ENCODE measurements at regions not wholly inside any gene's neighbourhood (a gene's known extent, or its start where the extent isn't known, plus 50 kb on each side); places are given as distances from the start of the nearest gene placed in this dataset.

DNA sequence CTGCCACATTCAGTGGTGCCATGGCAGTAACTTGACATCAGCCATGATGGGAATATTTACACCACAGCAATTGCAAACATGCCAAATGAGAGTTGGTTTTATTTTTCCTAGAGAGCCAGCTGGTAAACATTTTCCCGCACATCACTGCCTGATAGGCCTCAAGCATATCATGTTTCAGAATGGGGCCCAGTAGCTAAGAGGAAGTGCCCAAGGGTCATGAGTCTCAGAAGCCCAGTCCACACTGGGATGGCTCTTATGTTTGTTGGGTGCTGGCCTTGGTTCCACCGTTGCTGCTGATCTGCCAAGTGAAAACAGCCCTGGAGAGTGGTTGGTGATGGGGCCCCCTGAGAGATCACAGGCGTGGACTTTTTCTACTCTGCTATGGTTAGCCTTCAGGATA is 64.3 kb upstream of the NAV2 start:
- H3K4me1 Mint-ChIP-seq (ENCODE audit: unreplicated experiment) = no peaks in the 10 kb centered on the region
- no peak overlapping the region for H3K27ac Mint-ChIP-seq (ENCODE audit: unreplicated experiment)
- DNase-seq (ENCODE audit: low spot score) = no peak
- H3K9me3 Mint-ChIP-seq (ENCODE audit: unreplicated experiment) = no peaks in the 10 kb centered on the region
- TF ChIP-seq, protein P1, sequence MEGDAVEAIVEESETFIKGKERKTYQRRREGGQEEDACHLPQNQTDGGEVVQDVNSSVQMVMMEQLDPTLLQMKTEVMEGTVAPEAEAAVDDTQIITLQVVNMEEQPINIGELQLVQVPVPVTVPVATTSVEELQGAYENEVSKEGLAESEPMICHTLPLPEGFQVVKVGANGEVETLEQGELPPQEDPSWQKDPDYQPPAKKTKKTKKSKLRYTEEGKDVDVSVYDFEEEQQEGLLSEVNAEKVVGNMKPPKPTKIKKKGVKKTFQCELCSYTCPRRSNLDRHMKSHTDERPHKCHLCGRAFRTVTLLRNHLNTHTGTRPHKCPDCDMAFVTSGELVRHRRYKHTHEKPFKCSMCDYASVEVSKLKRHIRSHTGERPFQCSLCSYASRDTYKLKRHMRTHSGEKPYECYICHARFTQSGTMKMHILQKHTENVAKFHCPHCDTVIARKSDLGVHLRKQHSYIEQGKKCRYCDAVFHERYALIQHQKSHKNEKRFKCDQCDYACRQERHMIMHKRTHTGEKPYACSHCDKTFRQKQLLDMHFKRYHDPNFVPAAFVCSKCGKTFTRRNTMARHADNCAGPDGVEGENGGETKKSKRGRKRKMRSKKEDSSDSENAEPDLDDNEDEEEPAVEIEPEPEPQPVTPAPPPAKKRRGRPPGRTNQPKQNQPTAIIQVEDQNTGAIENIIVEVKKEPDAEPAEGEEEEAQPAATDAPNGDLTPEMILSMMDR (IDR thresholded peaks at IDR 0.05; ENCODE audit: unreplicated experiment) = no peak
- H3K4me3 Mint-ChIP-seq (ENCODE audit: unreplicated experiment) = no peak overlapping the region
- peaks cover 2% of the 10 kb centered on the region for H3K27me3 Mint-ChIP-seq (ENCODE audit: unreplicated experiment)
- H3K36me3 Mint-ChIP-seq (ENCODE audit: low read depth, unreplicated experiment) = no peaks in the 10 kb centered on the region

DNA sequence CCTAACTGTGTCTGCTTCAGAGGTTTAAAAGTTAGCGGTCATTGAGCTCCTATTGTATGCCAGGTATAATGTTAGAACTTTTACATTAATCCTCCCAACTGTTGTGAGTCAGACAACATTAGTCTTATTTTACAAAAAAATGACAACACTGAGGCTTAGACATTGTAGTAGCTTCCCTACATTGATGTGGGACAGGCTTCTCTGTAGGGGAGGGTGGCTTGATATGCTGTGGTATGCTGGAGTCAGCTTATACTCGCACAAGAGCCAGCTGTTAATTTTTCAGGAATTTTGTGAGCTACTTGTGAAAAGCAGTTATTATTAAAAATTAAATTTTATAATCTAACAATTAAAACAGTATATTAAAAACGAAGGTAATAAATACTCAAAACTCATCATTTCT is 64.8 kb upstream of the NAV2 start:
- TF ChIP-seq, protein P1 (IDR thresholded peaks at IDR 0.05; ENCODE audit: unreplicated experiment) = no peak

DNA sequence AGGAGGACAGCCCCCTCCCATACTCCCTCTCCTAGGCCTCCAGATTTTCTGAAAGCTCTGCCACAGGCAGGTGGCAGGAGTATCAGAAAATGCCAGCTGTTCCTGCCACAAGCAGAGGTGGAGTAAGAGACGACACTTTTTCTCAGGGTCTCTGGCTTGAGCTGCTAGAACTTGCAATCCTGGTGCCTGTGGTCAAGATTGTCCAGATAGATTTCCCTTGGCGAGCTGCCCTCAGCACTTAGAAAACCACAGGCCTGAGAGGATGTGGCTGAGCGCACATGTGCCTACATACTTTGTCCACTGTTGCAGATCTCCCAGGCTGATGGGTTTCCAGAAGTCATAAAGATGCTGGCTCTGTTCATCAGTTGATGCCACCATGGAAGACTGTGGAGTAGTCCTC is 65.7 kb upstream of the NAV2 start:
- Mint-ChIP-seq H3K9me3 (ENCODE audit: unreplicated experiment) (no peaks in the 10 kb centered on the region), H3K4me1 (ENCODE audit: unreplicated experiment) (no peaks in the 10 kb centered on the region)

More for the DNA sequence above, 64.8 kb upstream of the NAV2 start:
- H3K27ac Mint-ChIP-seq (ENCODE audit: unreplicated experiment) = no peak overlapping the region
- H3K4me3 Mint-ChIP-seq (ENCODE audit: unreplicated experiment) = no peak overlapping the region
- H3K9me3 Mint-ChIP-seq (ENCODE audit: unreplicated experiment) = no peaks in the 10 kb centered on the region
- peaks cover 2% of the 10 kb centered on the region for H3K27me3 Mint-ChIP-seq (ENCODE audit: unreplicated experiment)
- DNase-seq (ENCODE audit: low spot score) = no peak
- no peaks in the 10 kb centered on the region for H3K36me3 Mint-ChIP-seq (ENCODE audit: low read depth, unreplicated experiment)
- no peaks in the 10 kb centered on the region for H3K4me1 Mint-ChIP-seq (ENCODE audit: unreplicated experiment)

DNA sequence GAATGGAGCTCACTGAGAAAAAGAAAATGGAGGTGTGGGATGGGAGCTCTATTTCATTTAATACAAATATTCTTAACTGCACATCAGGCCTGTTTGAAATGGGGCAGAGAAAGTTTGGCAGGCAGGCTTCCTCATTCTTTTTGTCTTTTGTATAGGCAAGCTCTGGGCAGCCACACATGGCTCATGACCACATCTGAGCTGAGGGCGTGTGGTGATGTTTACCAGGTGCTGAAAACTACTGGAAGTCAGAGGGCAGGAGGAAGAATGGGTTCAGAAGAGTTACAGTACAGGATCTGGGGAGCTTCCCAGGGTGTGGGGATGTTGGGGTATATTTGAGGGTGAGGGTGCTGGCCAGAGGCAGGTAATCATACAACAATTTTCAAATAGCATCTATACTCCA is 66.3 kb upstream of the NAV2 start:
- Mint-ChIP-seq H3K27me3 (ENCODE audit: unreplicated experiment) (peaks cover 2% of the 10 kb centered on the region), H3K4me1 (ENCODE audit: unreplicated experiment) (no peaks in the 10 kb centered on the region), H3K4me3 (ENCODE audit: unreplicated experiment) (no peak overlapping the region), H3K9me3 (ENCODE audit: unreplicated experiment) (no peaks in the 10 kb centered on the region), H3K27ac (ENCODE audit: unreplicated experiment) (no peak overlapping the region), H3K36me3 (ENCODE audit: low read depth, unreplicated experiment) (no peaks in the 10 kb centered on the region)
- no peak for DNase-seq (ENCODE audit: low spot score)
- TF ChIP-seq, protein P1 (IDR thresholded peaks at IDR 0.05; ENCODE audit: unreplicated experiment) = no peak

More for the DNA sequence above, 65.7 kb upstream of the NAV2 start:
- Mint-ChIP-seq H3K27me3 (ENCODE audit: unreplicated experiment) (peaks cover 2% of the 10 kb centered on the region), H3K4me3 (ENCODE audit: unreplicated experiment) (no peak overlapping the region), H3K27ac (ENCODE audit: unreplicated experiment) (no peak overlapping the region), H3K36me3 (ENCODE audit: low read depth, unreplicated experiment) (no peaks in the 10 kb centered on the region)
- DNase-seq (ENCODE audit: low spot score) = no peak
- TF ChIP-seq, protein P1 (IDR thresholded peaks at IDR 0.05; ENCODE audit: unreplicated experiment) = no peak

DNA sequence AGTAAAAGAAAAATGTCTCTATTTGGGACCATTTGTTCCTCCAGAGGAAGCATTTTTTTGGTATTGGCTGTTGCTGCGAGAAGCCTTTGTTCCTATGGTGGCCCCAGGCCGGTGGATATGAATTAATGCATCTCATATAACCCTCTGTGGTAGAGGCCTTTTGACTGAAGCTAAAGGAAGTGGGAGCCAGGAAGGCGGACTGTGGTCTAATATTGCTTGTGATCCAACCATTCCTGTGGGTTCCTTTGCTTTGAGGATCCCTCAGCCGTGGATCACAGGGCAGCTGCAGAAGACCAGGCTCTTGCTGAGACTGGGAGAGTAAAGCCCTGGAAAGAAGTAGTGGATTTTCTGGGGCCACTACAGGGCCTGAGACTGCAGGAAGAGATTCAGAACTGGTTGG is 68.3 kb upstream of the NAV2 start:
- no peaks in the 10 kb centered on the region for H3K9me3 Mint-ChIP-seq (ENCODE audit: unreplicated experiment)
- DNase-seq (ENCODE audit: low spot score) = no peak
- TF ChIP-seq, protein P1 (IDR thresholded peaks at IDR 0.05; ENCODE audit: unreplicated experiment) = no peak
- H3K4me1 Mint-ChIP-seq (ENCODE audit: unreplicated experiment) = no peaks in the 10 kb centered on the region
- H3K4me3 Mint-ChIP-seq (ENCODE audit: unreplicated experiment) = no peak overlapping the region
- peaks cover 2% of the 10 kb centered on the region for H3K27me3 Mint-ChIP-seq (ENCODE audit: unreplicated experiment)
- no peak overlapping the region for H3K27ac Mint-ChIP-seq (ENCODE audit: unreplicated experiment)
- no peaks in the 10 kb centered on the region for H3K36me3 Mint-ChIP-seq (ENCODE audit: low read depth, unreplicated experiment)
